PC-3 (cell line): ENCODE measurements at regions not wholly inside any gene's neighbourhood (a gene's known extent, or its start where the extent isn't known, plus 50 kb on each side); places are given as distances from the start of the nearest gene placed in this dataset.

Source experiments
- EZH2phosphoT487 ChIP-seq: fragments of 300-600 bp; sonication (generic); IDR thresholded peaks from 2 replicates; pipeline ENCODE4 v1.6.1; 2018; ENCODE audit warnings: mild to moderate bottlenecking, antibody characterized with exemption, low read length, borderline replicate concordance
- TF ChIP-seq, protein P1 (sequence below): fragments of 300-600 bp; sonication (generic); conservative IDR thresholded peaks from 2 replicates; pipeline ENCODE4 v1.5.1; 2017; ENCODE audit warnings: antibody characterized with exemption, low read depth, mild to moderate bottlenecking, low read length

DNA sequence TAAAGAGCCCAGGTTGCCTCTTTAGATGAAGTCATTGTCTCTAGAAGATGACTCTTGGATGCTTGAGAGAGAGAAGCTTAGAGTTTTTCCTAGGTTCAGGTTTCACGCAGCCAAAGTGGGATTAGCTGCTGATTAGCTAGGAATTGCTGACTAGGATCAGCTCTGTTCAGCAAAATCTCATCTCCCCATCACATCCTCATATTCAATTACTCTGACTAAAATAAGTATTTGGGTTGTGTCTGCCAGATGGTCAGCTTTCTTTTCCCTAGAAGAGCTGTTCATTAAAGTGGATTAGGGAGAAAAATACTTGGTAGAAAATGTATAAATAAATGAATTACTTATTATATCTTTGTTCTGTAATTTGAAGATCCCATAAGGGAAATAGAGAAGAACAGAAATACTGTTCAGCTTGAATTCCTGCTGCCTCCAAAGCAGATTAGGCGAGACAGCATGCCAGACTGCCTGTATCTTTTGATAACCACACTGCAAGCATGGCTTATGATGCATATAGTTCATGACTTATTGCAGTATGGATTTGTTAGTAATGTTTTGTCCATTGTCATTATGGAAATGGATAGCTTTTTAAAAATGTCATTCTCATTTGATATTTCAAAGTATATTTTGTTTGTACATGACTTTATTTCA lies 184.8 kb upstream of the CD180 start:
- TF ChIP-seq EZH2phosphoT487, result no peak
- TF ChIP-seq, protein P1, sequence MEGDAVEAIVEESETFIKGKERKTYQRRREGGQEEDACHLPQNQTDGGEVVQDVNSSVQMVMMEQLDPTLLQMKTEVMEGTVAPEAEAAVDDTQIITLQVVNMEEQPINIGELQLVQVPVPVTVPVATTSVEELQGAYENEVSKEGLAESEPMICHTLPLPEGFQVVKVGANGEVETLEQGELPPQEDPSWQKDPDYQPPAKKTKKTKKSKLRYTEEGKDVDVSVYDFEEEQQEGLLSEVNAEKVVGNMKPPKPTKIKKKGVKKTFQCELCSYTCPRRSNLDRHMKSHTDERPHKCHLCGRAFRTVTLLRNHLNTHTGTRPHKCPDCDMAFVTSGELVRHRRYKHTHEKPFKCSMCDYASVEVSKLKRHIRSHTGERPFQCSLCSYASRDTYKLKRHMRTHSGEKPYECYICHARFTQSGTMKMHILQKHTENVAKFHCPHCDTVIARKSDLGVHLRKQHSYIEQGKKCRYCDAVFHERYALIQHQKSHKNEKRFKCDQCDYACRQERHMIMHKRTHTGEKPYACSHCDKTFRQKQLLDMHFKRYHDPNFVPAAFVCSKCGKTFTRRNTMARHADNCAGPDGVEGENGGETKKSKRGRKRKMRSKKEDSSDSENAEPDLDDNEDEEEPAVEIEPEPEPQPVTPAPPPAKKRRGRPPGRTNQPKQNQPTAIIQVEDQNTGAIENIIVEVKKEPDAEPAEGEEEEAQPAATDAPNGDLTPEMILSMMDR, result no peak
